Omental fat pad (tissue), 3 donors: ENCODE measurements at regions not wholly inside any gene's neighbourhood (a gene's known extent, or its start where the extent isn't known, plus 50 kb on each side); places are given as distances from the start of the nearest gene placed in this dataset.

Experiments used
- ATAC-seq: fragments of 150-250 bp; one replicate; pipeline ENCODE4 v1.9.1; 2016; ENCODE audit warnings: mild to moderate bottlenecking, moderate library complexity; ENCODE audit not compliant: low FRiP score
- DNase-seq: peaks from one replicate; pipeline ENCODE4 v3.0.0-alpha.2; 2019; ENCODE audit warnings: low spot score
- CTCF ChIP-seq, 3 donors: fragments of 450-650 bp; IDR thresholded peaks; one replicate each; pipeline ENCODE4 v1.5.1; 2016 to 2017; ENCODE audit warnings: antibody characterized with exemption in 3 of 3, mild to moderate bottlenecking in 3 of 3, moderate library complexity in 2 of 3

GRCh38 chr2:47256416-47257087 lies 80.2 kb upstream of the CALM2 start:
- TF ChIP-seq CTCF (IDR thresholded peaks at IDR 0.05) = no peak
- ATAC-seq = no peak

GRCh38 chr2:47255794-47256193 lies 79.5 kb upstream of the CALM2 start:
- TF ChIP-seq CTCF (IDR thresholded peaks at IDR 0.05) = no peak
- ATAC-seq (no peak), DNase-seq (no peak)

More at GRCh38 chr2:47256416-47257087, 80.2 kb upstream of the CALM2 start:
- DNase-seq = no peak

- ATAC-seq = no peak
- TF ChIP-seq CTCF (IDR thresholded peaks at IDR 0.05) = no peak
- no peak for DNase-seq
These were observed 78.2 kb upstream of the CALM2 start for GRCh38 chr2:47254464-47254863.

GRCh38 chr2:47253447-47253846 lies 77.1 kb upstream of the CALM2 start:
- DNase-seq = no peak
- no peak for ATAC-seq
- no peak for TF ChIP-seq CTCF (IDR thresholded peaks at IDR 0.05)

- no peak for ATAC-seq
- TF ChIP-seq CTCF (IDR thresholded peaks at IDR 0.05) = no peak
These were observed 75.0 kb upstream of the CALM2 start for GRCh38 chr2:47251404-47251675.

GRCh38 chr2:47250586-47251403 lies 74.5 kb upstream of the CALM2 start:
- no peak for TF ChIP-seq CTCF (IDR thresholded peaks at IDR 0.05)
- ATAC-seq (no peak), DNase-seq (no peak)

More at GRCh38 chr2:47251404-47251675, 75.0 kb upstream of the CALM2 start:
- DNase-seq = no peak

GRCh38 chr2:47249931-47250330 lies 73.6 kb upstream of the CALM2 start:
- ATAC-seq = no peak
- TF ChIP-seq CTCF (IDR thresholded peaks at IDR 0.05) = no peak

More at GRCh38 chr2:47249931-47250330, 73.6 kb upstream of the CALM2 start:
- no peak for DNase-seq
